Activated T-helper 17 cell treated with anti-CD3 and anti-CD28 coated beads, Interleukin-2, amount 50 U/mL, for 72 hours (primary cell): ENCODE measurements at regions not wholly inside any gene's neighbourhood (a gene's known extent, or its start where the extent isn't known, plus 50 kb on each side); places are given as distances from the start of the nearest gene placed in this dataset.
"Not testable (repeated sequence)": the region's sequence is repeated elsewhere in the genome, so short reads cannot be mapped to it uniquely, and the experiment has no call there.

Experiments used
- ATAC-seq: fragments of 150-1000 bp; cut with Tn5 transposase; replicated peaks from 2 replicates; pipeline ENCODE4 v1.10.0; 2021; ENCODE audit warnings: mild to moderate bottlenecking, moderate library complexity
- H3K27ac Mint-ChIP-seq: one replicate; pipeline ENCODE4 v1.8.0; 2022; ENCODE audit warnings: mixed read lengths
- H3K27me3 Mint-ChIP-seq: one replicate; pipeline ENCODE4 v1.8.0; 2022; ENCODE audit warnings: mixed read lengths
- H3K36me3 Mint-ChIP-seq: one replicate; pipeline ENCODE4 v1.8.0; 2022; ENCODE audit warnings: low read depth, mild to moderate bottlenecking, mixed read lengths
- H3K4me1 Mint-ChIP-seq: one replicate; pipeline ENCODE4 v1.8.0; 2022; ENCODE audit warnings: mixed read lengths
- H3K4me3 Mint-ChIP-seq: one replicate; pipeline ENCODE4 v1.8.0; 2022; ENCODE audit warnings: mild to moderate bottlenecking, mixed read lengths
- H3K9me3 Mint-ChIP-seq: one replicate; pipeline ENCODE4 v1.8.0; 2022; ENCODE audit warnings: mixed read lengths

DNA sequence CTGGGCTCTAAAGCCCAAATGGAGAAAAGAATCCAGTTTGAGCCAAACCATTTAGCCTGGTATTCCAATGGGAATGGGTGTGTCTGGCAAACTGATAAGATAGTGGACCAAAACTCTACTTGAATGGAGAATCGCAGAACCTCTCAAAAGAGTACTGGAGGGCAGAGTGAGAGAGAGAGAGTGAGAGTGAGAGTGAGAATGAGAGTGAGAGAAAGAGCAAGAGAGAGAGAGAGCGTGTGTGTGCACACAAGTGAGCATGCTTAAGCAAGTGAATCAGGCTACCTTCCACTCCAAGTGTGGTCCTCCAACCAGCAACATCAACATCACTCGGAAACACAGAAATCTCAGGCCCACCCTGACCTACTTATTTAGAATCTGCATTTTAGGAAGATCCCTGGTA, 58.8 kb downstream of the UQCRFS1 start:
- Mint-ChIP-seq H3K36me3 (no peaks in the 10 kb centered on the region), H3K9me3 (peaks cover 30% of the 10 kb centered on the region), H3K4me1 (no peaks in the 10 kb centered on the region), H3K27ac (no peak overlapping the region), H3K4me3 (no peak overlapping the region), H3K27me3 (peaks cover 10% of the 10 kb centered on the region)
- ATAC-seq: no peak

DNA sequence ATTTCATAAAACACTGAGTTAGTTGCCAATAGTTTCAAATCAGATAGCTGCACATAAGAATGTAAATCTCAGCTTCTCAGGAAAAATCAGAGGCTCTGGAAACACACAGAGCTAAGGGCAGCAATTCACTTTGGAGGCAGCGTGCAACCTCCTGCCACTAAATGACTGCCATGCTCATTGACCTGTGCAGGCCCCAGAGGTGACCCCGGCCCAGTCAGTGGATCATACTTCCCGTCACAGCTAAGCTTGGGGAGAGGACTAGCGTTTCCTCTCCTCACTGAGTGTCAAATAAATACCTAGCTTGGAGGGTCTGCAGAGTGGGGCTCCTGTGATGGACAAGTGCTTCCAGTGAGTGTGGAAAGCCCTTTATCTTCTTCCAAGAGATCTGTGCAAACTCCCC, 67.2 kb downstream of the UQCRFS1 start:
- H3K9me3 Mint-ChIP-seq: peaks cover 8% of the 10 kb centered on the region

DNA sequence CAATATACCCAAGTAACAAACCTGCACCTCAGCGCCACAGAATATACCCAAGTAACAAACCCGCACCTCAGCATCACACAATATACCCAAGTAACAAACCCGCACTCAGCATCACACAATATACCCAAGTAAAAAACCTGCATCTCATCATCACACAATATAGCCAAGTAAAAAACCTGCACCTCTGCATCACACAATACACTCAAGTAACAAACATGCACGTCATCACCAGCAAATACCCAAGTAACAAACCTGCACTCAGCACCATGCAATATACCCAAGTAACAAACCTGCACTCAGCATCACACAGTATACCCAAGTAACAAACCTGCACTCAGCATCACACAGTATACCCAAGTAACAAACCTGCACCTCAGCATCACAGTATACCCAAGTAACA, 69.8 kb downstream of the UQCRFS1 start:
- no peak for ATAC-seq
- H3K4me3 Mint-ChIP-seq: no peak overlapping the region
- H3K36me3 Mint-ChIP-seq: no peaks in the 10 kb centered on the region
- H3K27ac Mint-ChIP-seq: no peak overlapping the region
- H3K27me3 Mint-ChIP-seq: peaks cover 4% of the 10 kb centered on the region
- no peaks in the 10 kb centered on the region for H3K4me1 Mint-ChIP-seq
- H3K9me3 Mint-ChIP-seq: peaks cover 21% of the 10 kb centered on the region

More for the DNA sequence above, 67.2 kb downstream of the UQCRFS1 start:
- H3K4me1 Mint-ChIP-seq: no peaks in the 10 kb centered on the region
- H3K4me3 Mint-ChIP-seq: no peak overlapping the region
- no peak for ATAC-seq
- no peaks in the 10 kb centered on the region for H3K36me3 Mint-ChIP-seq
- no peak overlapping the region for H3K27ac Mint-ChIP-seq
- H3K27me3 Mint-ChIP-seq: peaks cover 5% of the 10 kb centered on the region

DNA sequence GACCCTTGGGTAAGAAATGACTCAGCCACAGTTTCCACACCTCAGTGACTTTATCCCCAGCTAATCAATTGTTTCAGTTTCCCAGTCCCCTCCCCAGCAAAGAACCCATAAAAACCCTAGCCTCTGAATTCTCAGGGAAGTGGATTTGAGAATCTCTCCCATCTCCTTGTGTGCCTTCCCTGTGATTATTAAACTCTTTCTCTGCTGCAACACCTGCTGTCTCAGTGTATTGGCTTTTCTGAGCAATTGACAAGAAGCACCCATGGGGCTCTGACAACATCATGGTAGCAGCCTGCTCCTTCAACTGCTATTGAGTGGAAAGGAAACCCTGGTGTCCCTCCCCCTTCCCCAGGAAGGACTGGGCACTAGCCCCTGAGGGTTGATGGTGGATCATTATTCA, 73.7 kb downstream of the UQCRFS1 start:
- Mint-ChIP-seq H3K27ac (no peak overlapping the region), H3K4me3 (no peak overlapping the region), H3K27me3 (no peaks in the 10 kb centered on the region), H3K36me3 (no peaks in the 10 kb centered on the region), H3K4me1 (no peaks in the 10 kb centered on the region), H3K9me3 (peaks cover 29% of the 10 kb centered on the region)
- ATAC-seq: no peak

DNA sequence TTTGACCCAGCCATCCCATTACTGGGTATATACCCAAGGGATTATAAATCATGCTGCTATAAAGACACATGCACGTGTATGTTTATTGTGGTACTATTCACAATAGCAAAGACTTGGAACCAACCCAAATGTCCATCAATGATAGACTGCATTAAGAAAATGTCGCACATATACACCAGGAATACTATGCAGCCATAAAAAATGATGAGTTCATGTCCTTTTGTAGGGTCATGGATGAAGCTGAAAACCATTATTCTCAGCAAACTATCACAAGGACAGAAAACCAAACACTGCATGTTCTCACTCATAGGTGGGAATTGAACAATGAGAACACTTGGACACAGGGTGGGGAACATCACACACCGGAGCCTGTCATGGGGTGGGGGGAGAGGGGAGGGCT, 74.7 kb downstream of the UQCRFS1 start:
- H3K4me1 Mint-ChIP-seq, H3K27me3 Mint-ChIP-seq, H3K36me3 Mint-ChIP-seq, ATAC-seq, H3K27ac Mint-ChIP-seq, H3K4me3 Mint-ChIP-seq: not testable (repeated sequence)
- peaks cover 33% of the 10 kb centered on the region for H3K9me3 Mint-ChIP-seq

DNA sequence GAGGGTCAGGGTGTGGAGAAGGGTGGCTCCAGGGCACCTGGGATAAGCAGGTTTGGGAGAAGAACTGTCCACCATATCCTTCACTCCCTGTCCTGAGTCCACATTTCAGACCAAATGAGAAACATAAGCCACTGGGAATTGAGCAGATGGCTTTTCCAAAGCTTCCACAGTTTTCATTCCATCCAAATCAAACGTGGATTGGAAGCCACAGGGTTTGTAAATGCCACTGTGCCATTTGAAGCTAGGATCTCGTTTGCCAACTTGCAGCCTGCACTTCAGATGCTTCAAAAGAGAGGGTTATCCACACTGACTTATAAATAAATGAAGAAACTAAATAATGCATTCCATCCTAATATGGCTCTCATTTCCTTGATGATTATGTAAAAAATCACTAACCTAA, 81.5 kb downstream of the UQCRFS1 start:
- H3K9me3 Mint-ChIP-seq: peaks cover 14% of the 10 kb centered on the region
- H3K4me3 Mint-ChIP-seq: no peak overlapping the region
- H3K27ac Mint-ChIP-seq: no peak overlapping the region
- no peak for ATAC-seq
- H3K36me3 Mint-ChIP-seq: no peaks in the 10 kb centered on the region
- H3K27me3 Mint-ChIP-seq: peaks cover 3% of the 10 kb centered on the region
- no peaks in the 10 kb centered on the region for H3K4me1 Mint-ChIP-seq

DNA sequence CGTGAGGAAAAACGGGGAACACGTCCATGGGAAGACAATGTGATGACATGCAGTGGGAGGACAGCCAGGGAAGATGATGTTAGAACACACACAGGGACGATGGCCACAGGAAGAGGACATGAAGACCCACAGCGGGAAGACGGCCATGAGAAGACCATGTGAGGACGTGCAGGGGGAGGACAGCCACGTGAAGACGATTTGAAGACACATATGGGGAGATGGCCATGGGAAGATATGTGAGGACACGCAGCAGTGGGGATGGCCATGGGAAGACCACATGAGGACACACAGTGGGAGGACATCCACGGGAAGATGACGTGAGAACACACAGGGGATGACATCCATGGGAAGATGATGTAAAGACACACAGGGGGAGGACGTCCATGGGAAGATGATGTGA, 83.8 kb downstream of the UQCRFS1 start:
- H3K27ac Mint-ChIP-seq: no peak overlapping the region
- H3K36me3 Mint-ChIP-seq: no peaks in the 10 kb centered on the region

DNA sequence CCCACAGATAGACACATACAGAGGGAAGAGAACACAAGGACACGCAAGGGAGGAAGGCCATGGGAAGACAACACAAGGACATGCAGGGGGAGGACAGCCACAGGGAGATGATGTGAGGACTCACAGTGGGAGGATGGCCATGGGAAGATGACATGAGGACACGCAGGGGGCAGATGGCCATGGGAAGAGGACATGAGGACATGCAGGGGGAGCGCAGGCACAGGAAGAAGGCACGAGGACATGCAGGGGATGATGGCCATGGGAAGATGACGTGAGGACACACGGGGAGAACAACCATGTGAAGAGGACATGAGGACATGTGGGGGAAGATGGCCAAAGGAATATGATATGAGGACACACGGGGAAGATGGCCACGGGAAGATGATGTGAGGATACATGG, 84.7 kb downstream of the UQCRFS1 start:
- ATAC-seq: no peak
- no peaks in the 10 kb centered on the region for H3K4me1 Mint-ChIP-seq

More for the DNA sequence above, 83.8 kb downstream of the UQCRFS1 start:
- ATAC-seq: no peak
- no peaks in the 10 kb centered on the region for H3K4me1 Mint-ChIP-seq
- peaks cover 9% of the 10 kb centered on the region for H3K9me3 Mint-ChIP-seq
- peaks cover 7% of the 10 kb centered on the region for H3K27me3 Mint-ChIP-seq
- H3K4me3 Mint-ChIP-seq: no peak overlapping the region

DNA sequence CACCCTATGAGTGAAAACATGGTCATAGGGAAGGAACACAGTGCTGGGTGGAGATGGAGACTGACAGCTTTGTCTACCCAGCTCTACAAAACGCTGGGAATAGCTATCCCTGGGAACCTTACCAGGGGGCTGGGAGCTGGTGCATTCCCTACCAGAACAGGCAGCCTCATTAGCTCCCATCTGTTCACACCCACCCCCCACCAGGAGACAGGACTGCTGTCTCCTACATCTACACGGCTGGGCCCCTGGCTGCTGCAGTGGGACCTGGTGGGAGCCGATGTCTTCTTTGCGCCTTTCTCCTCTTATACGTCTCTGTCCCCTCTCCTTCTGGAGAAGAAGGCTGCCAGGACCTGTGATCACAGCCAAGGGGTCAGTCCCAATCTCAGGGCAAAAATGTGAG, 90.8 kb downstream of the UQCRFS1 start:
- no peaks in the 10 kb centered on the region for H3K4me1 Mint-ChIP-seq
- H3K27ac Mint-ChIP-seq: no peak overlapping the region
- H3K4me3 Mint-ChIP-seq: no peak overlapping the region
- no peak for ATAC-seq
- H3K9me3 Mint-ChIP-seq: peaks cover 11% of the 10 kb centered on the region
- H3K27me3 Mint-ChIP-seq: peaks cover 4% of the 10 kb centered on the region
- H3K36me3 Mint-ChIP-seq: no peaks in the 10 kb centered on the region

More for the DNA sequence above, 84.7 kb downstream of the UQCRFS1 start:
- H3K27me3 Mint-ChIP-seq: peaks cover 7% of the 10 kb centered on the region
- H3K27ac Mint-ChIP-seq: no peak overlapping the region
- no peak overlapping the region for H3K4me3 Mint-ChIP-seq
- H3K9me3 Mint-ChIP-seq: peaks cover 3% of the 10 kb centered on the region
- no peaks in the 10 kb centered on the region for H3K36me3 Mint-ChIP-seq

DNA sequence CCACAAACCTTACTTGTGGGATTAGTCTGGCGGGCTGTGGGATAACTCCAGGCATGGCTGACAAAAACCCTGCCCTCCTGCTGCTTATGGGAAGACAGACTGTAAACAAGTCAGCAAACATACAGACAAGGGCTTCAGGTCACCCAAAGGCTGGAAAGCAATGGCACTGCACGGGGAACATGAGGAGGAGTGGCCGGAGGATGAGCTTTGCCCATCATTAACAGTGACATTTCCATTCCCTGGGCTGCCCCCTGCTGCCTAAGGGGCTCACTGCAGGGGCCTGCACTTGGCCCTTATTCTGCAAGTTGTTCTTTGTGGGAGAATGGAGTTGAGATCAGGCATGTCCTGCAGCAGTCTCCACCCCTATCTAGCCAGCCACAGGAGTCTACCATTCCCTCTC, 91.3 kb downstream of the UQCRFS1 start:
- Mint-ChIP-seq H3K27me3 (peaks cover 4% of the 10 kb centered on the region), H3K36me3 (no peaks in the 10 kb centered on the region), H3K9me3 (peaks cover 11% of the 10 kb centered on the region), H3K27ac (no peak overlapping the region), H3K4me3 (no peak overlapping the region), H3K4me1 (no peaks in the 10 kb centered on the region)
- ATAC-seq: no peak

DNA sequence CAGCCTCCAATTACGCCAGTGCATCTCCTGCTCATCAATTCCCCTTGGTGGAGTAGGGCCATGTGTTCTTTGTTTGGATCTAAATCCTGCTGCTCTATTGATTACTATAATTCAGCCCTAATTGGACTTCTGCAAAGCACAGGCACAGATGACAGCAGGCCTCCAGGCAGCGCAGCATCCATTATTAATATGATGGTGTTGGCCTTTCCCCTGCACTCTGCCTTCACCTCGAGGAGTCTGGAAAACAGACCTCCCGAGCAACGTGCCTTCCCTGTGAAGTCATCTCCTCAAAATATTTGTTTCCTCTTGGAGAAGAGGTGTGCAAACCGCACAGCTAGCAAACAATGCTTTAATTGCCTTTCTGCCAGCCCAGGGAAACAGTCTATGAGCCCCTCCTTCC, 92.5 kb downstream of the UQCRFS1 start:
- Mint-ChIP-seq H3K27me3 (no peaks in the 10 kb centered on the region), H3K4me3 (no peak overlapping the region), H3K4me1 (no peaks in the 10 kb centered on the region), H3K36me3 (no peaks in the 10 kb centered on the region), H3K27ac (no peak overlapping the region), H3K9me3 (peaks cover 8% of the 10 kb centered on the region)
- ATAC-seq: no peak

DNA sequence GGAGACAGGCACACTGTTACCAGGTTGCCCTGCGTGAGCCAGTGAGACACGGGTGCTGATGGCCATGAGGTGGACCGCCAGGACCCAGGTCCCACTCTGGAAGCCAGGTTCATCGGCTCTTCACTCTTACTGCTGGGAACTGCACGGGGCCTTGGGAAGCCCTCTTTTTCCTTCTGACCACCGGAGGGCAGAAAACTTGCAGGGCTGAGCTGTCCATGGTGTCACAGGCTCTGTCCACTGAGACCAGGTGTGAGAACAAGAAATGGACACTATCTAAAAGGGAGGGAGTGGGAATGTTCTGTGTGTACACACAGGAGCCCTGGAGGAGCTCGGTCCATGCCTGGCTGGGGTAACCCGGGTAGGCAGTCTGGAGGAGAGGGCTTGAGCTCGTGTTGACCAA, 93.4 kb downstream of the UQCRFS1 start:
- Mint-ChIP-seq H3K36me3 (no peaks in the 10 kb centered on the region), H3K9me3 (peaks cover 8% of the 10 kb centered on the region), H3K4me3 (no peak overlapping the region), H3K27ac (no peak overlapping the region), H3K4me1 (no peaks in the 10 kb centered on the region), H3K27me3 (no peaks in the 10 kb centered on the region)
- no peak for ATAC-seq

DNA sequence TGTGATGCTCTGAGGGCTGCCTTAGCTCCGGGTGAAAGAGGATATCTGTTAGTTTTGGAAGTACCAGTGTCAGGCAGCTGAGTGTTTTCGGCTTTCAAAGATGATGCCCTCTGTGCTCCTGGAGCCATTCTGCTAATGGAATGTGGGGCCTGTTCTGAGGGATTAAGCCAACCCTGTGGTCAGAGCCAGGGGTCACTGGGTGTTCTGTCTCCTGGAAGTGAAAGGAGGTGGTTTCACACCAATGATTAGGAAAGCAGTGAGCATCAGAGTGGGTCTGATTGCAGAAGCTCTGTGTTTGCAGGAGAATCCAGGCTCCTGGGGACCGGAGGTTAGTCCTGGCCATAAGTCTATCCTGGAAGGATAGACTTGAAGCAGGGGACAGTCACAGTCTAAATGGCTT, 94.6 kb downstream of the UQCRFS1 start:
- no peaks in the 10 kb centered on the region for H3K27me3 Mint-ChIP-seq
- peaks cover 8% of the 10 kb centered on the region for H3K9me3 Mint-ChIP-seq
- no peaks in the 10 kb centered on the region for H3K4me1 Mint-ChIP-seq
- H3K4me3 Mint-ChIP-seq: no peak overlapping the region
- ATAC-seq: no peak
- H3K27ac Mint-ChIP-seq: no peak overlapping the region
- no peaks in the 10 kb centered on the region for H3K36me3 Mint-ChIP-seq

DNA sequence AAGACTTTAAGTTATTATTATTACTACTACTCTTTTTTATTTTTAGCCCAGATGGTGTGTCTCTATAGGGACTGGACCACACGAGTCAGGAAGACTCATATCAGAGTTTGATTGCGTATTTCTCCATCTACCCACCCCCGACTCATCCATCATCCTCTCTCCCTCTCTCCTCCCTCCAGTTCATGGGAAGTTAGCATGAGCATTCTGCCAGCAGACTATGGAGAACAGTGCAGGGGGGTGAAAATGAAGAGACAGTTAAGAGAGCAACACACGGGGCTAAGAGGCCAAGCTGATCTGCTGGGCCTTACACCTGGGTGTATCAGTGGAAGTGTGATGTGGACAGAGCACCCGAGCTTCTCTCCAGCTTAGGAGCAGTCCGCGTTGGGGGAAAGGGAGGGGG, 95.0 kb downstream of the UQCRFS1 start:
- H3K27ac Mint-ChIP-seq: no peak overlapping the region
- H3K4me1 Mint-ChIP-seq: no peaks in the 10 kb centered on the region
- H3K9me3 Mint-ChIP-seq: peaks cover 6% of the 10 kb centered on the region
- no peaks in the 10 kb centered on the region for H3K27me3 Mint-ChIP-seq
- H3K4me3 Mint-ChIP-seq: no peak overlapping the region
- no peak for ATAC-seq
- no peaks in the 10 kb centered on the region for H3K36me3 Mint-ChIP-seq

DNA sequence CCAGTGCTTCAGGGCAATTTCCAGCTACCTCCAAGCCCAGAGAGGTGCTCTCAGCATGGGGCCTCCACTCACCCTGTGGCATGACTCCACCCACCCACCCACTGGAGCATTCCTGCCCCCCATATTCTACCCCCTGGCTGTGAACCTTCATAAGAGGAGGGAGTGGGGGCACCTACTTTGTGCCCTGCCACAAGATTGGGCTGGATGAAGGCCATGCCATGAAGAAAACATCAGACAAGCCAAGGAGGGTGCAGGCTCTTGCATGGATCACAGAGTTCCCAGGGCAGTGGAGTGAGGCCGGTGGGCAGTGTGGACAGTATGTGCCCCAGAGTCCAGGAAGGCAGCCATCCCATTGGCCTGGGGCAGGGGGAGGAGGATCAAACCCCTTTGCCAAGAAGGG, 97.8 kb downstream of the UQCRFS1 start:
- no peaks in the 10 kb centered on the region for H3K9me3 Mint-ChIP-seq
- no peak for ATAC-seq
- no peak overlapping the region for H3K27ac Mint-ChIP-seq
- H3K4me3 Mint-ChIP-seq: no peak overlapping the region
- H3K36me3 Mint-ChIP-seq: no peaks in the 10 kb centered on the region
- no peaks in the 10 kb centered on the region for H3K4me1 Mint-ChIP-seq
- H3K27me3 Mint-ChIP-seq: no peaks in the 10 kb centered on the region

DNA sequence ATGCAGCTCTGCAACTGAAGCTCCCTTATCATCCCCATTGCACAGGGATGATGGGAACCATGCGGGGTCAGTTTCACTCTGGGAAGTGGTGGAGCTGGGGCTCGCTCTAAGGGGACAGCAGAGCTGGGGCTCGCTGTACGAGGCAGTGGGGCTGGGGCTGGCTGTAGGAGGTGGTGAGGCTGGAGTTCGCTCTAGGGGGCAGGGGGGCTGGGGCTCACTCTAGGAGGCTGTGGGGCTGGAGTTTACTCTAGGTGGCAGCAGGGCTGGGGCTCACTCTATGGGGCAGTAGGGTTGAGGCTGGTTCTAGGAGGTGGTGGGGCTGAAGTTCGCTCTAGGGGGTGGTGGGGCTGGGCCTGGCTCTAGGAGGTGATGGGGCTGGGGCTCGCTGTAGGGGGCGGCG, 99.1 kb downstream of the UQCRFS1 start:
- Mint-ChIP-seq H3K9me3 (no peaks in the 10 kb centered on the region), H3K27ac (no peak overlapping the region), H3K4me1 (no peaks in the 10 kb centered on the region), H3K27me3 (no peaks in the 10 kb centered on the region), H3K4me3 (no peak overlapping the region), H3K36me3 (no peaks in the 10 kb centered on the region)
- ATAC-seq: no peak
